Esophagus squamous epithelium (tissue), 5 donors: ENCODE measurements at regions not wholly inside any gene's neighbourhood (a gene's known extent, or its start where the extent isn't known, plus 50 kb on each side); places are given as distances from the start of the nearest gene placed in this dataset.

ENCODE experiments used
- DNase-seq: peaks from one replicate; lab custom pipeline; 2025; lab: John Stamatoyannopoulos, UW
- H3K27ac ChIP-seq, 4 donors: fragments of 200-600 bp; sonication (generic); one replicate each; pipeline ENCODE4 v1.5.1; 2016 to 2019; ENCODE audit warnings: mild to moderate bottlenecking in 1 of 4
- H3K27me3 ChIP-seq, 4 donors: fragments of 200-600 bp; sonication (generic); 1 replicate in 3 of 4; 2 replicates in 1 of 4; pipeline versions ENCODE4 v1.5.1 to v1.6.0; 2017 to 2021; ENCODE audit warnings: antibody characterized with exemption in 1 of 4
- H3K36me3 ChIP-seq, 3 donors: fragments of 200-600 bp; sonication (generic); one replicate each; pipeline ENCODE4 v1.5.1; 2016 to 2019
- H3K4me1 ChIP-seq, 3 donors: fragments of 200-600 bp; sonication (generic); one replicate each; pipeline ENCODE4 v1.5.1; 2017 to 2019
- H3K4me3 ChIP-seq, 4 donors: fragments of 200-600 bp; sonication (generic); 1 replicate in 3 of 4; 2 replicates in 1 of 4; pipeline ENCODE4 v1.5.1; 2016 to 2019; ENCODE audit warnings: mild to moderate bottlenecking in 2 of 4, moderate library complexity in 1 of 4
- H3K9me3 ChIP-seq, 3 donors: fragments of 200-600 bp; sonication (generic); one replicate each; pipeline ENCODE4 v1.5.1; 2016 to 2019
- POLR2A ChIP-seq, 4 donors: fragments of 450-650 bp; IDR thresholded peaks; one replicate each; pipeline ENCODE4 v1.6.1; 2017; ENCODE audit warnings: antibody characterized with exemption in 4 of 4, mild to moderate bottlenecking in 4 of 4, moderate library complexity in 3 of 4
- WGBS, 2 donors: methylation state at CpG; one replicate each; pipeline ENCODE4 v1.1.5; 2018; 5-methylcytosine and 5-hydroxymethylcytosine counted together
- intact Hi-C: fragments of 100-400 bp; cut with DNase I; formaldehyde crosslinking; loops from one replicate; pipeline ENCODE4 v1.15.0; 2022
- TF ChIP-seq, protein P1 (sequence below), 6 experiments: fragments of 450-650 bp in 4 of 6; fragments of 200-600 bp in 2 of 6; sonication (generic) in 2 of 6; IDR thresholded peaks; one replicate each; pipeline ENCODE4 v1.5.1; 2016 to 2019; ENCODE audit warnings: antibody characterized with exemption in 6 of 6, mild to moderate bottlenecking in 4 of 6, moderate library complexity in 4 of 6
- donor health status: DM: yes; HTN: yes; CAD: no.

DNA sequence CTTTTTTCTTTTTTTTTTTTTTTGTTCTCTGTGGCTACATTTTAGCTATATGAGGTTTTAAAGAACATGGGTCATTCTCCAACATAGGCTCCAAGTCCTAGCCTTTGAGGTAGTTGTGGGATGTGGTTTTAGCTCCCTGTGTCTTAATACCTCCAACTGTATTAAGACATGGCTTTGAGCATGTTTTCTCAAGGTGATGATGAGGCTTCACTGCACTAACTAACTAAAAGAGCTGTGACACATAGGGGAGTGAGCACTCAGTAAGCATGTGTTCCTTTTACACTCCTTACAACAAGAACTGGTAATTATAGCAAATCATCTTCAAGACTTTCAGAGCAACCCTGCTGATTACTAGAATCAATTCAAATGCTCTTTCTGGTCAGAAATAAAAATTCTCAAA lies 333.6 kb upstream of the CCNH start:
- Histone ChIP-seq H3K4me1 (no peaks in the 10 kb centered on the region), H3K4me3 (no peak overlapping the region), H3K27me3 (no peaks in the 10 kb centered on the region), H3K36me3 (no peaks in the 10 kb centered on the region), H3K9me3 (no peaks in the 10 kb centered on the region), H3K27ac (no peak overlapping the region)
- no peak for DNase-seq
- no peak for TF ChIP-seq POLR2A (IDR thresholded peaks at IDR 0.05)
- TF ChIP-seq, protein P1, sequence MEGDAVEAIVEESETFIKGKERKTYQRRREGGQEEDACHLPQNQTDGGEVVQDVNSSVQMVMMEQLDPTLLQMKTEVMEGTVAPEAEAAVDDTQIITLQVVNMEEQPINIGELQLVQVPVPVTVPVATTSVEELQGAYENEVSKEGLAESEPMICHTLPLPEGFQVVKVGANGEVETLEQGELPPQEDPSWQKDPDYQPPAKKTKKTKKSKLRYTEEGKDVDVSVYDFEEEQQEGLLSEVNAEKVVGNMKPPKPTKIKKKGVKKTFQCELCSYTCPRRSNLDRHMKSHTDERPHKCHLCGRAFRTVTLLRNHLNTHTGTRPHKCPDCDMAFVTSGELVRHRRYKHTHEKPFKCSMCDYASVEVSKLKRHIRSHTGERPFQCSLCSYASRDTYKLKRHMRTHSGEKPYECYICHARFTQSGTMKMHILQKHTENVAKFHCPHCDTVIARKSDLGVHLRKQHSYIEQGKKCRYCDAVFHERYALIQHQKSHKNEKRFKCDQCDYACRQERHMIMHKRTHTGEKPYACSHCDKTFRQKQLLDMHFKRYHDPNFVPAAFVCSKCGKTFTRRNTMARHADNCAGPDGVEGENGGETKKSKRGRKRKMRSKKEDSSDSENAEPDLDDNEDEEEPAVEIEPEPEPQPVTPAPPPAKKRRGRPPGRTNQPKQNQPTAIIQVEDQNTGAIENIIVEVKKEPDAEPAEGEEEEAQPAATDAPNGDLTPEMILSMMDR (IDR thresholded peaks at IDR 0.05) = no peak
- intact Hi-C loops = no loop called here

DNA sequence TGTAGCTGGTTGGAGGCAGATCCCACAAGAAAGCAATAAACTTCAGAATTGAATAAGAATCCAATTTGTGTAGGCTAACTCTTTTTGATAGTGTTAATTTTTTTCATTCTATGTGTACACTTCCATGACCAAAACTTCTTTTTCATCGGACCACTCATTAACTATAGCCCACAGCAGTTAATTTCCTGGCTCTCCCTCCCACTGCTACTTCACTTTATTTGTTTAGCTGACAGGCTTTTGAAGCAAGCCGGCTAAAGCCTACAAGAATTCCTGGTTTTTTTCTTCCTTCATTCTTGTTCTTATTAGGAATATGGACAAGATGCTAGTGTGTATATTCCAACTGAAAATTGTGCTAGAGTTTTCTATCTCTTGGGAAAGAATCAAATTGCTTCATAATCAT lies 329.2 kb upstream of the CCNH start:
- H3K27me3 ChIP-seq = no peaks in the 10 kb centered on the region
- H3K4me3 ChIP-seq = no peak overlapping the region
- H3K27ac ChIP-seq = no peak overlapping the region
- no peak for DNase-seq
- no peaks in the 10 kb centered on the region for H3K9me3 ChIP-seq
- no peaks in the 10 kb centered on the region for H3K36me3 ChIP-seq
- TF ChIP-seq POLR2A (IDR thresholded peaks at IDR 0.05) = no peak
- TF ChIP-seq, protein P1 (IDR thresholded peaks at IDR 0.05) = no peak
- intact Hi-C loops = no loop called here
- H3K4me1 ChIP-seq = no peaks in the 10 kb centered on the region
- 6 to 12% methylated on average over 2 of the region's 2 CpGs for WGBS, 2 donors

DNA sequence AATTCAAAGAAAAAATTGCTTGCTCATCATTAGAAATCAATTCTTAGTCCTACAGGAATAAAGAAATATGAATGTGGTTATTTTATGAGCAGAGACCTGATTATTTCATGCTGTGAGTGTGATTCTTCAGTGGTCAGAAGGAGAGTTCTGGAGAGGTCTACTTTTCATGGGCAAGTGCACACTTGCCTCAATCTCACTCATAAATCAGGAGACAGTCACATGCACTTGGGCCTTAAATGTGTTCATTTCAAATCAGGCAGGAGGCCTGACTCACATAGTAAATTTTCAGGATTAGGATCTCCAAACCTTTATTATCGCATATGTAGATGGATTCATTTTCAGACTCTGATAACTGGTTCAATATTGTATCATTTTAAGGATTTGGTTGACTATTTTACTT lies 323.2 kb upstream of the CCNH start:
- 85 to 96% methylated on average over 1 of the region's 1 CpG for WGBS, 2 donors
- no peaks in the 10 kb centered on the region for H3K9me3 ChIP-seq
- TF ChIP-seq POLR2A (IDR thresholded peaks at IDR 0.05) = no peak
- TF ChIP-seq, protein P1 (IDR thresholded peaks at IDR 0.05) = no peak
- no peak overlapping the region for H3K4me3 ChIP-seq
- intact Hi-C loops = no loop called here
- no peaks in the 10 kb centered on the region for H3K27me3 ChIP-seq
- H3K4me1 ChIP-seq = no peaks in the 10 kb centered on the region
- H3K27ac ChIP-seq = no peak overlapping the region
- H3K36me3 ChIP-seq = no peaks in the 10 kb centered on the region
- DNase-seq = no peak

DNA sequence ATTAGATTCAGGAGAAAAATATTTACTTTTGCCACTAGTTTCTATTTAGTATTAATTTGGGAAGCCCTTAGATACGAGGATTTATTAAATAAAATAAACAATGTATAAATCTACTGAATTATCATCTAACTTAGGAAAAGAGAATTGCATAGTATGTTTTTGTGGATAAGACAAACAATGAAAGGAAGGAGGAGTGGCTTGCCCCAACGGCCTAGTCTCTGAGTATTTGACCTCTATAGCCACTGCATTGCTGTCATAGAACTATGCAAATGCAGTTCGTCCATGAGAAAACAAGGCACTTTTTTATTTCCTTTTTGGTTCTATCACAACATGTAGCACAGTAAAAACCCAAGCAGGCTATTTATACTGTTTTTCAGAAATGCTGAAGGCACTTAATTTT lies 321.2 kb upstream of the CCNH start:
- no peaks in the 10 kb centered on the region for H3K27me3 ChIP-seq
- no peak overlapping the region for H3K4me3 ChIP-seq
- H3K4me1 ChIP-seq = no peaks in the 10 kb centered on the region
- DNase-seq = no peak
- H3K9me3 ChIP-seq = no peaks in the 10 kb centered on the region
- no peak overlapping the region for H3K27ac ChIP-seq
- TF ChIP-seq, protein P1 (IDR thresholded peaks at IDR 0.05) = no peak
- TF ChIP-seq POLR2A (IDR thresholded peaks at IDR 0.05) = no peak
- intact Hi-C loops = no loop called here
- WGBS, 2 donors = 15 to 20% methylated on average over 3 of the region's 3 CpGs
- H3K36me3 ChIP-seq = no peaks in the 10 kb centered on the region

DNA sequence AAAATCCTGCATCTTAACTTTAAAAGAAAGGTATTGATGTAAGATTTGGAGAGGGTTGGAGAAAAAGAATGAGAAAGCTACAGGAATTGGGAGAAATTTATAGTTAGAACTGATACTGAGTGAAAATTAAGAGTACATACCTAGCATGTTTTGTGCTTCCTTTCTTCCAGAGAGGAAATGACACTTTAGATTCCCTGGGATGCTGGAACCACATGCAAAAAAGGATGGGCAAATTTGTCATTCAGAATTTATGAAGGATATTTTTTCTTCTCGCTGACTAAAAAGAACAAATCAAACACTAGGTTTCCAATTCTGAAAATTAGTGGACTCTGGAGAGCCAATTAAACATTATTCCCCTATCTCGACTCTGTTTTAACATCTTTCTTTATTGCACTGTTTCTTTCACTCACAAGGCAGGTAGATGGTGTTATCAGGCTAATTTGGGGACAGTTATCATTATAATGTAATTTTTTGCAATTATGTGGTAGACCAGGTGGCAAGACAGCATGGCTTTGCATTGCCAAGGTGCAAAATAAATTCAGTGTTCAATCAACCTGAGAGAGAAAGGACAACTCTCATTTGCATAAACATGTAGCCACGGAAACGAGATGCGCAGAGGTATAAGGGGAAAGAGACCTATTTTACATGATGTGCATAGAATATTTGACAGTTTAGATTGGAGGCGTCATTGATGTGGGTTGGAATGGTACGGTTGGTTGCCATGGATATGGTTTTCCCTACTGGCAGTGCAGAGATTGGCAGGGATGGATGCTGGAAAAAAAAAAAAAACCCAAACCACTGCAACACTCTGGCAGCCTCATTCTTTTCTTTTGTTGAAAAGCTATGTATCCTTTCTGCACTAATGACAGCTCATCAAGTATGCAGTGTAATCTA lies 320.4 kb upstream of the CCNH start:
- TF ChIP-seq POLR2A (IDR thresholded peaks at IDR 0.05) = no peak
- TF ChIP-seq, protein P1 (IDR thresholded peaks at IDR 0.05) = no peak
- Histone ChIP-seq H3K27ac (no peak overlapping the region), H3K4me1 (no peaks in the 10 kb centered on the region), H3K27me3 (no peaks in the 10 kb centered on the region), H3K9me3 (no peaks in the 10 kb centered on the region), H3K36me3 (no peaks in the 10 kb centered on the region), H3K4me3 (no peak overlapping the region)
- intact Hi-C loops = no loop called here
- WGBS, 2 donors = 69% methylated on average over 7 of the region's 7 CpGs
- DNase-seq = no peak
